ENCODE measurements at regions not wholly inside any gene's neighbourhood (a gene's known extent, or its start where the extent isn't known, plus 50 kb on each side); places are given as distances from the start of the nearest gene placed in this dataset.

DNA sequence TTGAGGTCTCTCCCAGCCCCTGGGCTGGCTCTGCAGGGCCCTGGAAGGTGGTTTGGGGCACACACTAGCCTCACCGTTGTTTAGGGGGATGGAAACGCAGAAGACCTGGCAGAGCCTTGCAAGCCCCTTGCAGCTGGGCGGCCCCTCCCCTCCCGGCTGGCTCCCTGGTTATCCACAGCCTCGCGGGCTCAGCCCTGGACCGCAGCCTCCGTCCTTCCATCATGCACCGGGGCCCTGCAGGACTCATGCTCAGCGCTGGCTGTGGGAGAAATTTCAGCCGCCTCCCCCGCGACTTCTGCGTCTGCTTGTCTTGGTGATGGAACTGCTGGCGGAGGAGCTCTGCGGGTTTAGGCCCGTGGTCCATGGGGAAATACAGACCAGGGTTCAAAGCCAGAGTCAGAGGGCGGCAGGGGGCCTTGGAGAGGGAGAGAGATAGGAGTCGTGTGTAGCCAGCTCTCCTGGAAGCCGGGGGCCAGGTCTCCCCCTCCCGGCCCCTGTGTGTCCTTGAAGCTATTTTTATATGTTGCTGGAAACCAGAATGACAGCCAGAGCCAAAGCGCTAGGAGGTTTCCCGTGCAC is 75.8 kb upstream of the IER5L start:
- WGBS (ENCODE audit: insufficient coverage), result 80% methylated on average over 23 of the region's 23 CpGs
- Mint-ChIP-seq H3K27ac (no peak overlapping the region), H3K27me3 (ENCODE audit: low read depth in 2 of 2) (peaks cover 7 to 24% of the 10 kb centered on the region in 2 donors), H3K4me3 (no peak overlapping the region), H3K9me3 (no peaks in the 10 kb centered on the region), H3K4me1 (peaks cover 2 to 9% of the 10 kb centered on the region in 2 donors), H3K36me3 (no peaks in the 10 kb centered on the region)
- Histone ChIP-seq H3K27me3 (ENCODE audit: control insufficient read depth, insufficient read depth, low read length) (no peaks in the 10 kb centered on the region), H3K4me1 (ENCODE audit: control insufficient read depth, insufficient read depth, low read length) (peaks cover 13% of the 10 kb centered on the region), H3K36me3 (ENCODE audit: control insufficient read depth, insufficient read depth, low read length) (no peaks in the 10 kb centered on the region), H3K4me3 (ENCODE audit: low read length) (no peak overlapping the region), H3K9me3 (ENCODE audit: control insufficient read depth, insufficient read depth, low read length) (no peaks in the 10 kb centered on the region), H3K27ac (ENCODE audit: low read length) (no peak overlapping the region)
- no peak for ATAC-seq
- no peak for DNase-seq
- intact Hi-C loops (cut with micrococcal nuclease), result no loop called here
- no peak for TF ChIP-seq CTCF (IDR thresholded peaks at IDR 0.05)

DNA sequence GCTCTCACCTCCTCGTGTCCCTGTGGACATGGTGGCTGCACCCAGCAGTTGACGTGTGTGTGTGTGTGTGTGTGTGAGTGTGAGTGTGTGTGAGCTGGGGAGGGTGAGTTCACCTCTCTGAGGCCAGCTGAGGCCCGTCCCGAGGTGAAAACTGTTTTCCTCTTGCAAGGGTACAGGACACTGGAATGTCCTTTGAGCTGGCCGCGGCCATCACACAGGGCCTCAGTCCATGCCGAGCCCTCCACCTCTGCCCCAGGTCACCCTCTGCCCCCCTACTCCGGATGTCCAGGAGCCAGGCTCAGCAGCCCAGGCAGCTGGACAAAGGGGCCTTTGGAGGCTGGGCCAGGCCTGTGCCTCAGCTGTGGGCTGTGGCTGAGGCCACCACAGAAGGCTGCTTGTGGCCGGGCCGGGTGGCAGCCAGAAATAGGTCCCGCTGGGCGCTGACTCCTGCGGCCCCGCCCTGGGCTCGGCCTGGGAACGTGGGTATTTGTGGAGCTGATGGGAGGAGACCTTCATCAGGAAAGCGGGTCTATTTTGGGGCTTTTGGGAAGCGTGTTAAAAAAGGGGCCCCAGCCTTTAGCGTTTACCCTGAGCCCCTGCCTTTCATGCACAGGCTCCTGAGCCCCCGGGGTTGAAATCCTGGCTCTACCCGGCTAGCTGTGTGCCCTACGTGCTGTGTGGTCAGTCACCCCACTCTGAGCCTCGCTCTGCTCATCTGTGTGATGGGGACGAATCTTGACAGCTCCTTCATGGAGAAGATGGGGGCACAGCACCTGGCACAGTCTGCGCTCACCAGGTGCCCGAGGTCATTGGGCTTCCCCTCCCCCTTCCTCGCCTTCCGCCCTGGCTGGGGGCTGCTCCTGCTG is 75.1 kb upstream of the IER5L start:
- intact Hi-C loops (cut with micrococcal nuclease), result no loop called here
- Histone ChIP-seq H3K27me3 (ENCODE audit: control insufficient read depth, insufficient read depth, low read length) (no peaks in the 10 kb centered on the region), H3K4me1 (ENCODE audit: control insufficient read depth, insufficient read depth, low read length) (peaks cover 6% of the 10 kb centered on the region), H3K9me3 (ENCODE audit: control insufficient read depth, insufficient read depth, low read length) (no peaks in the 10 kb centered on the region), H3K36me3 (ENCODE audit: control insufficient read depth, insufficient read depth, low read length) (no peaks in the 10 kb centered on the region), H3K4me3 (ENCODE audit: low read length) (no peak overlapping the region), H3K27ac (ENCODE audit: low read length) (no peak overlapping the region)
- Mint-ChIP-seq H3K27ac (no peak overlapping the region), H3K4me1 (peaks cover 0 to 4% of the 10 kb centered on the region in 2 donors), H3K9me3 (no peaks in the 10 kb centered on the region), H3K4me3 (no peak overlapping the region), H3K27me3 (ENCODE audit: low read depth in 2 of 2) (peaks cover 6 to 19% of the 10 kb centered on the region in 2 donors), H3K36me3 (no peaks in the 10 kb centered on the region)
- DNase-seq, result no peak
- TF ChIP-seq CTCF (IDR thresholded peaks at IDR 0.05), result no peak
- no peak for ATAC-seq
- WGBS (ENCODE audit: insufficient coverage), result 85% methylated on average over 28 of the region's 28 CpGs

DNA sequence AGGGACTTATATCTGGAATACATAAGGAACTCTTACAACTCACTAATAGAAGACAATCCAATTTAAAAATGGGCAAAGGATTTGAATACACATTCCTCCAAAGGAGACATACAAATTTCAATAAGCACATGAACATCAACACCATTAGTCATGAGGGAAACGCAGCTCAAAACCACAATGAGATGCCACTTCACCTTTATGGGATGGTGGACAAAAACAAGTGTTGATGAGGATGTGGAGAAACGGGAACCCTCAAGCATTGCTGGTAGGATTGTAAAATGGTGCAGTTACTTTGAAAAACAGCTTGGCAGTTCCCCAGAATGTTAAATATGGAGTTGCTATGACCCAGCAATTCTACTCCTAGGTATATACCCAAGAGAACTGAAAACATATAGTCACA is 72.7 kb upstream of the IER5L start:
- WGBS (ENCODE audit: insufficient coverage), result 40% methylated on average over 1 of the region's 2 CpGs

More for the DNA sequence above, 72.7 kb upstream of the IER5L start:
- Mint-ChIP-seq H3K27ac (no peak overlapping the region), H3K9me3 (no peaks in the 10 kb centered on the region), H3K4me1 (no peaks in the 10 kb centered on the region), H3K36me3 (no peaks in the 10 kb centered on the region), H3K4me3 (no peak overlapping the region), H3K27me3 (ENCODE audit: low read depth in 2 of 2) (peaks cover 6 to 10% of the 10 kb centered on the region in 2 donors)
- no peaks in the 10 kb centered on the region for H3K27me3 ChIP-seq (ENCODE audit: control insufficient read depth, insufficient read depth, low read length)
- no peak overlapping the region for H3K4me3 ChIP-seq (ENCODE audit: low read length)
- DNase-seq, result no peak
- intact Hi-C loops (cut with micrococcal nuclease), result no loop called here
- no peaks in the 10 kb centered on the region for H3K4me1 ChIP-seq (ENCODE audit: control insufficient read depth, insufficient read depth, low read length)
- no peaks in the 10 kb centered on the region for H3K9me3 ChIP-seq (ENCODE audit: control insufficient read depth, insufficient read depth, low read length)
- H3K27ac ChIP-seq (ENCODE audit: low read length), result no peak overlapping the region
- TF ChIP-seq CTCF (IDR thresholded peaks at IDR 0.05), result no peak
- no peaks in the 10 kb centered on the region for H3K36me3 ChIP-seq (ENCODE audit: control insufficient read depth, insufficient read depth, low read length)
- ATAC-seq, result no peak

Measured in natural killer cell (primary cell).